SK-N-SH treated with all-trans-retinoic acid at 6 μM for 48 hours (cell line): ENCODE measurements at regions not wholly inside any gene's neighbourhood (a gene's known extent, or its start where the extent isn't known, plus 50 kb on each side); places are given as distances from the start of the nearest gene placed in this dataset.

Source experiments
- ATAC-seq: fragments of 200-7000 bp; cut with Tn5 transposase; 3 replicates; pipeline ENCODE4 v1.9.1; 2020; ENCODE audit warnings: mild to moderate bottlenecking, moderate library complexity
- BACH2 ChIP-seq: fragments of 250-450 bp; sonication (Bioruptor Pico); IDR thresholded peaks from 2 replicates; pipeline ENCODE4 v1.9.0; 2021; ENCODE audit warnings: mild to moderate bottlenecking, borderline replicate concordance
- CREB5 ChIP-seq: fragments of 250-450 bp; sonication (Bioruptor Pico); IDR thresholded peaks from 2 replicates; pipeline ENCODE4 v1.5.1; 2020; ENCODE audit warnings: low read depth, mild to moderate bottlenecking, moderate library complexity
- CSDC2 ChIP-seq: fragments of 250-450 bp; sonication (Bioruptor Pico); IDR thresholded peaks from 2 replicates; pipeline ENCODE4 v1.5.0; 2020; ENCODE audit warnings: mild to moderate bottlenecking, moderate library complexity
- CSRNP3 ChIP-seq: fragments of 250-450 bp; sonication (Bioruptor Pico); IDR thresholded peaks from 2 replicates; pipeline ENCODE4 v1.5.1; 2021; ENCODE audit warnings: mild to moderate bottlenecking, moderate library complexity
- ESRRG ChIP-seq: fragments of 250-450 bp; sonication (Bioruptor Pico); IDR thresholded peaks from 2 replicates; pipeline ENCODE4 v1.6.1; 2021; ENCODE audit warnings: mild to moderate bottlenecking
- GLIS3 ChIP-seq: fragments of 250-450 bp; sonication (Bioruptor Pico); IDR thresholded peaks from 2 replicates; pipeline ENCODE4 v1.5.0; 2020; ENCODE audit warnings: mild to moderate bottlenecking, moderate library complexity
- ISL1 ChIP-seq: fragments of 250-450 bp; sonication (Bioruptor Pico); IDR thresholded peaks from 2 replicates; pipeline ENCODE4 v2.1.2; 2022; ENCODE audit warnings: mild to moderate bottlenecking, moderate library complexity
- OSR1 ChIP-seq: fragments of 250-450 bp; sonication (Bioruptor Pico); IDR thresholded peaks from 2 replicates; pipeline ENCODE4 v1.8.0; 2022; ENCODE audit warnings: moderate library complexity, mild to moderate bottlenecking, inconsistent platforms
- PATZ1 ChIP-seq: fragments of 250-450 bp; sonication (Bioruptor Pico); IDR thresholded peaks from 2 replicates; pipeline ENCODE4 v1.8.0; 2020; ENCODE audit warnings: mild to moderate bottlenecking, moderate library complexity, borderline replicate concordance
- POU6F1 ChIP-seq: fragments of 250-450 bp; sonication (Bioruptor Pico); IDR thresholded peaks from 2 replicates; pipeline ENCODE4 v1.8.0; 2021; ENCODE audit warnings: low read depth, mild to moderate bottlenecking, moderate library complexity, borderline replicate concordance
- PPARA ChIP-seq: fragments of 250-450 bp; sonication (Bioruptor Pico); IDR thresholded peaks from 2 replicates; pipeline ENCODE4 v1.5.0; 2020; ENCODE audit warnings: mild to moderate bottlenecking, borderline replicate concordance
- RARB ChIP-seq: fragments of 250-450 bp; sonication (Bioruptor Pico); IDR thresholded peaks from 2 replicates; pipeline ENCODE4 v1.8.0; 2021; ENCODE audit warnings: mild to moderate bottlenecking, moderate library complexity
- SNAI2 ChIP-seq: fragments of 250-450 bp; sonication (Bioruptor Pico); IDR thresholded peaks from 2 replicates; pipeline ENCODE4 v1.5.0; 2020; ENCODE audit warnings: mild to moderate bottlenecking, moderate library complexity
- TSHZ2 ChIP-seq: fragments of 250-450 bp; sonication (Bioruptor Pico); IDR thresholded peaks from 2 replicates; pipeline ENCODE4 v1.5.0; 2020; ENCODE audit warnings: mild to moderate bottlenecking, moderate library complexity
- ZC3H10 ChIP-seq: fragments of 250-450 bp; sonication (Bioruptor Pico); IDR thresholded peaks from 2 replicates; pipeline ENCODE4 v1.5.1; 2021; ENCODE audit warnings: mild to moderate bottlenecking, moderate library complexity
- ZFP3 ChIP-seq: fragments of 250-450 bp; sonication (Bioruptor Pico); IDR thresholded peaks from 2 replicates; pipeline ENCODE4 v1.5.0; 2020; ENCODE audit warnings: mild to moderate bottlenecking, moderate library complexity
- ZFP30 ChIP-seq: fragments of 450-650 bp; formaldehyde crosslinking; IDR thresholded peaks from 2 replicates; pipeline ENCODE4 v1.5.0; 2022; ENCODE audit warnings: mild to moderate bottlenecking, moderate library complexity
- ZNF565 ChIP-seq: fragments of 450-650 bp; formaldehyde crosslinking; conservative IDR thresholded peaks from 2 replicates; pipeline ENCODE4 v1.5.0; 2020; ENCODE audit warnings: low read depth, mild to moderate bottlenecking, moderate library complexity
- ZNF8 ChIP-seq: fragments of 450-650 bp; formaldehyde crosslinking; IDR thresholded peaks from 2 replicates; pipeline ENCODE4 v1.5.0; 2020; ENCODE audit warnings: mild to moderate bottlenecking, moderate library complexity

- TF ChIP-seq PATZ1 (CRISPR knock-in tag) (no peak), ZC3H10 (CRISPR knock-in tag) (no peak), RARB (CRISPR knock-in tag) (no peak), POU6F1 (no peak), CSDC2 (CRISPR knock-in tag) (no peak), ZFP30 (CRISPR knock-in tag) (no peak), CSRNP3 (CRISPR knock-in tag) (no peak), ZFP3 (CRISPR knock-in tag) (no peak), OSR1 (no peak), SNAI2 (CRISPR knock-in tag) (no peak), BACH2 (CRISPR knock-in tag) (no peak), ISL1 (CRISPR knock-in tag) (no peak), ZNF565 (CRISPR knock-in tag) (no peak), CREB5 (no peak), ZNF8 (CRISPR knock-in tag) (no peak)
- ATAC-seq = no peak
Observed at GRCh38 chr15:72936691-72937679, 115.3 kb upstream of the NEO1 start.

- no peak for TF ChIP-seq CSRNP3 (CRISPR knock-in tag)
- no peak for TF ChIP-seq RARB (CRISPR knock-in tag)
- TF ChIP-seq ZNF8 (CRISPR knock-in tag) = no peak
- no peak for TF ChIP-seq ZNF565 (CRISPR knock-in tag)
- TF ChIP-seq ISL1 (CRISPR knock-in tag) = no peak
- no peak for TF ChIP-seq GLIS3 (CRISPR knock-in tag)
- TF ChIP-seq TSHZ2 = no peak
- no peak for TF ChIP-seq PPARA (CRISPR knock-in tag)
- ATAC-seq = no peak
Observed at GRCh38 chr15:72936237-72936636, 116.0 kb upstream of the NEO1 start.

GRCh38 chr15:72935521-72935920 is 116.7 kb upstream of the NEO1 start:
- ATAC-seq = no peak
- TF ChIP-seq ZC3H10 (CRISPR knock-in tag) = no peak
- TF ChIP-seq TSHZ2 = no peak
- no peak for TF ChIP-seq ZNF8 (CRISPR knock-in tag)
- TF ChIP-seq CSRNP3 (CRISPR knock-in tag) = no peak
- TF ChIP-seq ESRRG (CRISPR knock-in tag) = no peak
